ENCODE measurements at regions not wholly inside any gene's neighbourhood (a gene's known extent, or its start where the extent isn't known, plus 50 kb on each side); places are given as distances from the start of the nearest gene placed in this dataset.

- no peak for DNase-seq (ENCODE audit: low spot score)
- Histone ChIP-seq H3K9ac (ENCODE audit: low read depth in 1 of 2, low read length in 2 of 2) (no peak overlapping the region), H3K27ac (ENCODE audit: low read depth in 1 of 2, low read length in 2 of 2) (no peak overlapping the region), H3K4me3 (ENCODE audit: low read depth in 1 of 3, low read length in 3 of 3) (no peak overlapping the region), H3K4me1 (ENCODE audit: control insufficient read depth in 4 of 4, insufficient read depth in 4 of 4, low read length in 3 of 4) (no peaks in the 10 kb centered on the region), H3K36me3 (ENCODE audit: control insufficient read depth in 4 of 4, insufficient read depth in 3 of 4, low read depth in 1 of 4, low read length in 3 of 4) (no peaks in the 10 kb centered on the region), H3K27me3 (ENCODE audit: control insufficient read depth in 4 of 4, insufficient read depth in 4 of 4, low read length in 3 of 4) (no peaks in the 10 kb centered on the region), H3K9me3 (ENCODE audit: control insufficient read depth in 4 of 4, low read length in 3 of 4) (no peaks in the 10 kb centered on the region)
- TF ChIP-seq JUND (IDR thresholded peaks at IDR 0.05) (no peak), SP1 (IDR thresholded peaks at IDR 0.05) (no peak), ATF3 (IDR thresholded peaks at IDR 0.05) (no peak), REST (IDR thresholded peaks at IDR 0.05) (no peak), GABPA (IDR thresholded peaks at IDR 0.05 in 1 of 2, conservative IDR thresholded peaks at IDR 0.05 in 1 of 2) (no peak), TAF1 (conservative IDR thresholded peaks at IDR 0.05) (no peak), FOXA1 (IDR thresholded peaks at IDR 0.05) (no peak)
Observed at GRCh38 chrX:42902513-42902912, 124.5 kb upstream of the PPP1R2C start.

- H3K27ac ChIP-seq (ENCODE audit: low read depth in 1 of 2, low read length in 2 of 2): no peak overlapping the region
- no peak for TF ChIP-seq NR2F2 (IDR thresholded peaks at IDR 0.05)
- no peak for TF ChIP-seq TAF1 (conservative IDR thresholded peaks at IDR 0.05)
- no peak for TF ChIP-seq ZBTB33 (IDR thresholded peaks at IDR 0.05)
- no peaks in the 10 kb centered on the region for H3K4me1 ChIP-seq (ENCODE audit: control insufficient read depth in 4 of 4, insufficient read depth in 4 of 4, low read length in 3 of 4)
- H3K36me3 ChIP-seq (ENCODE audit: control insufficient read depth in 4 of 4, insufficient read depth in 3 of 4, low read depth in 1 of 4, low read length in 3 of 4): no peaks in the 10 kb centered on the region
- no peak overlapping the region for H3K9ac ChIP-seq (ENCODE audit: low read depth in 1 of 2, low read length in 2 of 2)
- WGBS: 85% methylated on average over 3 of the region's 3 CpGs
- DNase-seq (ENCODE audit: low spot score): no peak
- no peak overlapping the region for H3K4me3 ChIP-seq (ENCODE audit: low read depth in 1 of 3, low read length in 3 of 3)
- H3K27me3 ChIP-seq (ENCODE audit: control insufficient read depth in 4 of 4, insufficient read depth in 4 of 4, low read length in 3 of 4): no peaks in the 10 kb centered on the region
- H3K9me3 ChIP-seq (ENCODE audit: control insufficient read depth in 4 of 4, low read length in 3 of 4): peaks cover 0 to 2% (median 0%) of the 10 kb centered on the region in 4 donors
Observed at GRCh38 chrX:42920752-42921151, 142.8 kb upstream of the PPP1R2C start.

- H3K9me3 ChIP-seq (ENCODE audit: control insufficient read depth in 4 of 4, low read length in 3 of 4): no peaks in the 10 kb centered on the region
- 100% methylated on average over 1 of the region's 1 CpG for WGBS
- no peaks in the 10 kb centered on the region for H3K27me3 ChIP-seq (ENCODE audit: control insufficient read depth in 4 of 4, insufficient read depth in 4 of 4, low read length in 3 of 4)
- no peak for TF ChIP-seq EGR1 (IDR thresholded peaks at IDR 0.05; ENCODE audit: low read depth in 2 of 2)
- TF ChIP-seq JUND (IDR thresholded peaks at IDR 0.05): no peak
- TF ChIP-seq MAX (IDR thresholded peaks at IDR 0.05): no peak
- no peak for TF ChIP-seq SP1 (IDR thresholded peaks at IDR 0.05)
- no peak for TF ChIP-seq RAD21 (IDR thresholded peaks at IDR 0.05)
- TF ChIP-seq YY1 (IDR thresholded peaks at IDR 0.05): no peak
- TF ChIP-seq ATF3 (IDR thresholded peaks at IDR 0.05): no peak
- TF ChIP-seq CTCF (IDR thresholded peaks at IDR 0.05; ENCODE audit: low read depth, low read length, missing input control): no peak
- no peak for TF ChIP-seq RXRA (IDR thresholded peaks at IDR 0.05)
- no peak for TF ChIP-seq TAF1 (conservative IDR thresholded peaks at IDR 0.05)
- no peak for TF ChIP-seq HNF4G (IDR thresholded peaks at IDR 0.05)
- no peak for TF ChIP-seq NR2F2 (IDR thresholded peaks at IDR 0.05)
- TF ChIP-seq REST (IDR thresholded peaks at IDR 0.05): no peak
- no peak for TF ChIP-seq HNF4A (conservative IDR thresholded peaks at IDR 0.05)
Observed at GRCh38 chrX:42930071-42930470, 152.1 kb upstream of the PPP1R2C start.

More at GRCh38 chrX:42930071-42930470, 152.1 kb upstream of the PPP1R2C start:
- DNase-seq (ENCODE audit: low spot score): no peak
- H3K4me1 ChIP-seq (ENCODE audit: control insufficient read depth in 4 of 4, insufficient read depth in 4 of 4, low read length in 3 of 4): no peaks in the 10 kb centered on the region
- no peaks in the 10 kb centered on the region for H3K36me3 ChIP-seq (ENCODE audit: control insufficient read depth in 4 of 4, insufficient read depth in 3 of 4, low read depth in 1 of 4, low read length in 3 of 4)
- no peak overlapping the region for H3K4me3 ChIP-seq (ENCODE audit: low read depth in 1 of 3, low read length in 3 of 3)
- no peak overlapping the region for H3K9ac ChIP-seq (ENCODE audit: low read depth in 1 of 2, low read length in 2 of 2)
- H3K27ac ChIP-seq (ENCODE audit: low read depth in 1 of 2, low read length in 2 of 2): no peak overlapping the region

Measured in liver (tissue), 8 donors.